Gastroesophageal sphincter (tissue), 3 donors: ENCODE measurements at regions not wholly inside any gene's neighbourhood (a gene's known extent, or its start where the extent isn't known, plus 50 kb on each side); places are given as distances from the start of the nearest gene placed in this dataset.

ENCODE experiments used
- CTCF ChIP-seq, 4 experiments: fragments of 200-600 bp in 2 of 4; fragments of 450-650 bp in 2 of 4; sonication (generic) in 1 of 4; IDR thresholded peaks; one replicate each; pipeline ENCODE4 v1.5.1; 2017 to 2019; ENCODE audit warnings: antibody characterized with exemption in 4 of 4, mild to moderate bottlenecking in 2 of 4, moderate library complexity in 2 of 4
- POLR2AphosphoS5 ChIP-seq: sonication (generic); formaldehyde crosslinking; IDR thresholded peaks from one replicate; pipeline ENCODE4 v1.6.1; 2017; ENCODE audit warnings: antibody characterized with exemption

GRCh38 chr4:77510367-77510766, 95.3 kb upstream of the CXCL13 start:
- no peak for TF ChIP-seq POLR2AphosphoS5
- TF ChIP-seq CTCF (IDR thresholded peaks at IDR 0.05): no peak
